ENCODE measurements at regions not wholly inside any gene's neighbourhood (a gene's known extent, or its start where the extent isn't known, plus 50 kb on each side); places are given as distances from the start of the nearest gene placed in this dataset.
"Not testable (repeated sequence)": the region's sequence is repeated elsewhere in the genome, so short reads cannot be mapped to it uniquely, and the experiment has no call there.

- no peak overlapping the region for H3K4me3 ChIP-seq (replicated peaks; ENCODE audit: low read depth, low read length)
- no peak for TF ChIP-seq CTCF (IDR thresholded peaks at IDR 0.05; ENCODE audit: low read depth, low read length, missing control alignments)
- DNase-seq (ENCODE audit: extremely low read depth, low read depth), result no peak
Measured at GRCh38 chr10:25743832-25744231, 190.2 kb upstream of the MYO3A start.

- H3K4me3 ChIP-seq (replicated peaks; ENCODE audit: low read depth, low read length), result no peak overlapping the region
- no peak for DNase-seq (ENCODE audit: extremely low read depth, low read depth)
- no peak for TF ChIP-seq CTCF (IDR thresholded peaks at IDR 0.05; ENCODE audit: low read depth, low read length, missing control alignments)
Measured at GRCh38 chr10:25744574-25744973, 189.5 kb upstream of the MYO3A start.

DNA sequence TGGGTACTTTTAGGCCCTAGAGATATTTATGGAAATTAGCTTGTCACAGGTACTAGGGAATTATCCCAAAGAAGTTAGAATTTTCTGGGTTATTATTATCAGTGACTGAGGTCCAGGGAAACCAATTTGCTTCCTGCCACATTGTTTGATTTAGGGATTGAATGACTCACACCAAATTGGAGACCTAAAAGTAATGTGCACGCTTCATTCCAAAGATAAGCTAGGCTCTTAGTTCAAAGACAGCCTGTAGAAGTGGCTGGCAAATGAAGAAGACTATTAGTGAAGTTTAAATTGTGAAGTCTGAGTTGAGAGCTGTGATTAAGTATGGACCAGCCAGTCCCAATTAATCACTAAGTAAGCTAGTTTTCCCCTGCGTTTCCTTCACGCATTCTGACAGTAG lies 188.1 kb upstream of the MYO3A start:
- no peak for TF ChIP-seq CTCF (IDR thresholded peaks at IDR 0.05; ENCODE audit: low read depth, low read length, missing control alignments)
- H3K4me3 ChIP-seq (replicated peaks; ENCODE audit: low read depth, low read length), result no peak overlapping the region
- no peak for DNase-seq (ENCODE audit: extremely low read depth, low read depth)

DNA sequence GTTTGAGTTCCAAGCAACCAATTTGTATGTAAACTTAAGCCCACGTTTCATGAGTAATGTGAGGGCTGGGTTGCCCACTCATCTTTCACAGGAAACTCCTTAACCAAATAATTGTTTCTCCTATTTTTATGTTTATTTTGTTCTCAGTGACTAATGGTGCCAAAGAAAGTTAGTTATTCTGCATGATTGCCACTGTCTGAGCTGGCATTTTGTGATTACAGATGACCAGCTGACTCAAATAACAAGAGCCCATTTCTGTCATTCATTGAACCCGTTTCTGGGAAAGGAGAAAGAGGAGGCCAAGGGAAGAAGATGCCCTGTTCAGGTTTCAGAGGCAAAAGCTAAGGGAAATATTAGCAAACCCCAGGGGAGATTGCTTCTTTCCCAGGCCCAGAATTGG lies 186.9 kb upstream of the MYO3A start:
- no peak for DNase-seq (ENCODE audit: extremely low read depth, low read depth)
- no peak overlapping the region for H3K4me3 ChIP-seq (replicated peaks; ENCODE audit: low read depth, low read length)
- TF ChIP-seq CTCF (IDR thresholded peaks at IDR 0.05; ENCODE audit: low read depth, low read length, missing control alignments), result no peak

DNA sequence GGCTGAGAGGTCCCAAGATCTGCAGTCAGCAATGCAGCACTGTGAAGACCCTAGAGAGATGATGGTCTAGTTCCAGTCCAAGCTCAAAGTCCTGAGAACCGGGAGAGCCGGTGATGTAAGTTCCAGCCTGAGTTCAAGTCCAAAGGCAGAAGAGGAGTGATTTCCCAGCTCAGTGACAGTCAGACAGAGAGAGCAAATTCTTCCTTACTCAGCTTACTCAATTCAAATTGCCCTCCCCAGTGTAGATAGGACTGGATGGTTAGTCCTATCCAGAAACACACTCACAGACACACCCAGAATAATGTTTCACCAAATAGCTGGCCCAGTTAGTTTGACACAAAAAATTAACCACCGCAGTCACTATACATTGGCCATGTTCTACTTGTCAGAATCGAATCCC lies 185.5 kb upstream of the MYO3A start:
- H3K4me3 ChIP-seq (replicated peaks; ENCODE audit: low read depth, low read length), result no peak overlapping the region

GRCh38 chr10:25753776-25754175 lies 180.3 kb upstream of the MYO3A start:
- no peak for DNase-seq (ENCODE audit: extremely low read depth, low read depth)
- no peak overlapping the region for H3K4me3 ChIP-seq (replicated peaks; ENCODE audit: low read depth, low read length)
- no peak for TF ChIP-seq CTCF (IDR thresholded peaks at IDR 0.05; ENCODE audit: low read depth, low read length, missing control alignments)

More for the DNA sequence above, 185.5 kb upstream of the MYO3A start:
- no peak for DNase-seq (ENCODE audit: extremely low read depth, low read depth)
- no peak for TF ChIP-seq CTCF (IDR thresholded peaks at IDR 0.05; ENCODE audit: low read depth, low read length, missing control alignments)

- DNase-seq (ENCODE audit: extremely low read depth, low read depth); H3K4me3 ChIP-seq (replicated peaks; ENCODE audit: low read depth, low read length): not testable (repeated sequence)
Measured at GRCh38 chr10:25755874-25756273, 178.2 kb upstream of the MYO3A start.
